GM12873 (cell line): ENCODE measurements at regions not wholly inside any gene's neighbourhood (a gene's known extent, or its start where the extent isn't known, plus 50 kb on each side); places are given as distances from the start of the nearest gene placed in this dataset.

Experiments
- CTCF ChIP-seq: IDR thresholded peaks from 2 replicates; pipeline ENCODE4 v1.5.1; 2012; ENCODE audit warnings: low read depth, mild to moderate bottlenecking, moderate library complexity, low read length, control low read depth; ENCODE audit not compliant: insufficient read depth; ENCODE audit errors: missing control alignments

GRCh38 chr2:212721026-212721451 is 182.4 kb upstream of the ERBB4 start:
- TF ChIP-seq CTCF = no peak

GRCh38 chr2:212713681-212714080 is 175.1 kb upstream of the ERBB4 start:
- TF ChIP-seq CTCF = no peak

GRCh38 chr2:212712991-212713390 is 174.4 kb upstream of the ERBB4 start:
- TF ChIP-seq CTCF = no peak

GRCh38 chr2:212712466-212712865 is 173.9 kb upstream of the ERBB4 start:
- no peak for TF ChIP-seq CTCF

- no peak for TF ChIP-seq CTCF
Measured at GRCh38 chr2:212711856-212712255, 173.3 kb upstream of the ERBB4 start.

- no peak for TF ChIP-seq CTCF
Measured at GRCh38 chr2:212709280-212709679, 170.7 kb upstream of the ERBB4 start.

- no peak for TF ChIP-seq CTCF
Measured at GRCh38 chr2:212708355-212708754, 169.8 kb upstream of the ERBB4 start.
